H1 (cell line): ENCODE measurements at regions not wholly inside any gene's neighbourhood (a gene's known extent, or its start where the extent isn't known, plus 50 kb on each side); places are given as distances from the start of the nearest gene placed in this dataset.

Source experiments
- CTCF ChIA-PET: fragments of 300-600 bp; sonication (Branson Sonifier 250); formaldehyde crosslinking; loops from one replicate; lab custom pipeline; 2021; ENCODE audit not compliant: partially characterized antibody; lab: Charles Lee
- POLR2A ChIA-PET: fragments of 300-600 bp; sonication (Branson Sonifier 250); formaldehyde crosslinking; loops from one replicate; lab custom pipeline; 2021; ENCODE audit warnings: inconsistent platforms; ENCODE audit not compliant: partially characterized antibody; lab: Charles Lee
- DNase-seq, 2 experiments: peaks; one replicate each; pipeline versions ENCODE4 v3.0.0 to v3.0.0-alpha.2; 2010 to 2022; ENCODE audit warnings: low spot score in 2 of 2, low read depth in 1 of 2, mixed read lengths in 1 of 2
- FAIRE-seq: peaks from 2 replicates; lab custom pipeline; 2011; peaks lifted over from hg19 to GRCh38; lab: Jason Lieb, UNC
- H2AFZ ChIP-seq: 2 replicates; pipeline ENCODE4 v1.8.1; 2012; ENCODE audit warnings: low read length, inconsistent platforms
- H2AK5ac ChIP-seq: 2 replicates; pipeline ENCODE4 v1.6.1; 2013; ENCODE audit warnings: low read depth, low read length
- H2BK120ac ChIP-seq: replicated peaks from 2 replicates; pipeline ENCODE3; 2013; ENCODE audit warnings: low read depth, low read length, inconsistent platforms
- H2BK12ac ChIP-seq: 2 replicates; pipeline ENCODE4 v1.6.1; 2013; ENCODE audit warnings: low read depth, low read length
- H2BK15ac ChIP-seq: 2 replicates; pipeline ENCODE4 v1.6.1; 2013; ENCODE audit warnings: low read length
- H2BK20ac ChIP-seq: 2 replicates; pipeline ENCODE4 v1.6.1; 2013; ENCODE audit warnings: low read length
- H2BK5ac ChIP-seq: 2 replicates; pipeline ENCODE4 v1.6.1; 2013; ENCODE audit warnings: low read depth, low read length
- H3K14ac ChIP-seq: 2 replicates; pipeline ENCODE4 v1.6.1; 2013; ENCODE audit warnings: inconsistent platforms; ENCODE audit not compliant: insufficient read length
- H3K18ac ChIP-seq: 2 replicates; pipeline ENCODE4 v1.6.1; 2013; ENCODE audit warnings: low read length; ENCODE audit errors: extremely low read depth
- H3K23ac ChIP-seq: 2 replicates; pipeline ENCODE4 v1.6.1; 2013; ENCODE audit warnings: inconsistent platforms; ENCODE audit not compliant: insufficient read length
- H3K23me2 ChIP-seq: 2 replicates; pipeline ENCODE4 v1.6.1; 2013; ENCODE audit warnings: low read depth, low read length
- H3K27ac ChIP-seq: 2 replicates; pipeline ENCODE4 v1.6.1; 2011; ENCODE audit warnings: low read depth, low read length, inconsistent platforms
- H3K27me3 ChIP-seq, 4 experiments: replicated peaks in 1 of 4; 1 replicate in 1 of 4; 2 replicates in 3 of 4; pipeline versions ENCODE4 v1.6.1 to v1.8.1; 2011 to 2013; ENCODE audit warnings: low read length in 3 of 4, mild to moderate bottlenecking in 3 of 4, inconsistent platforms in 2 of 4, mixed read lengths in 2 of 4, moderate library complexity in 1 of 4; ENCODE audit not compliant: control insufficient read depth in 3 of 4, insufficient read depth in 3 of 4; ENCODE audit errors: extremely low read depth in 1 of 4
- H3K36me3 ChIP-seq, 4 experiments: 2 replicates each; pipeline versions ENCODE4 v1.6.1 to v1.8.1; 2011 to 2013; ENCODE audit warnings: mild to moderate bottlenecking in 4 of 4, low read length in 3 of 4, moderate library complexity in 2 of 4, control low read depth in 1 of 4, inconsistent platforms in 1 of 4; ENCODE audit not compliant: insufficient read depth in 4 of 4, control insufficient read depth in 2 of 4
- H3K4ac ChIP-seq: replicated peaks from 2 replicates; pipeline ENCODE3; 2013; ENCODE audit warnings: low read length, low read depth, mixed read lengths, inconsistent platforms; ENCODE audit not compliant: insufficient read length
- H3K4me1 ChIP-seq, 4 experiments: replicated peaks in 1 of 4; 1 replicate in 1 of 4; 2 replicates in 3 of 4; pipeline versions ENCODE4 v1.6.1 to v1.8.1; 2011 to 2013; ENCODE audit warnings: low read length in 3 of 4, inconsistent platforms in 2 of 4, mixed read lengths in 1 of 4; ENCODE audit not compliant: insufficient read depth in 4 of 4, control insufficient read depth in 3 of 4
- H3K4me2 ChIP-seq, 2 experiments: 2 replicates each; pipeline versions ENCODE4 v1.6.1 to v1.8.1; 2011 to 2013; ENCODE audit warnings: low read depth in 2 of 2, low read length in 2 of 2, control low read depth in 1 of 2, inconsistent platforms in 1 of 2, mild to moderate bottlenecking in 1 of 2; ENCODE audit not compliant: insufficient read depth in 1 of 2
- H3K4me3 ChIP-seq, 4 experiments: fragments of 200-600, 300-600 bp in 1 of 4; sonication (generic), shearing (Covaris generic), sonication (Bioruptor Twin) in 1 of 4; 2 replicates each; pipeline versions ENCODE4 v1.5.1 to v1.8.1; 2011 to 2016; ENCODE audit warnings: low read length in 4 of 4, low read depth in 3 of 4, control low read depth in 2 of 4, inconsistent platforms in 2 of 4, mild to moderate bottlenecking in 2 of 4, mixed read lengths in 1 of 4, moderate library complexity in 1 of 4; ENCODE audit not compliant: insufficient read depth in 2 of 4; ENCODE audit errors: extremely low read depth in 1 of 4
- H3K56ac ChIP-seq: replicated peaks from 2 replicates; pipeline ENCODE3; 2013; ENCODE audit warnings: low read depth, mild to moderate bottlenecking, mixed read lengths, low read length, inconsistent platforms; ENCODE audit not compliant: insufficient read length
- H3K79me1 ChIP-seq: 2 replicates; pipeline ENCODE4 v1.6.1; 2013; ENCODE audit warnings: low read depth, low read length, control low read depth
- H3K79me2 ChIP-seq, 2 experiments: 2 replicates each; pipeline versions ENCODE4 v1.6.1 to v1.8.1; 2012 to 2013; ENCODE audit warnings: low read length in 2 of 2, mild to moderate bottlenecking in 2 of 2, inconsistent platforms in 1 of 2; ENCODE audit not compliant: insufficient read depth in 2 of 2, control insufficient read depth in 1 of 2
- H3K9ac ChIP-seq, 4 experiments: replicated peaks in 1 of 4; 1 replicate in 1 of 4; 2 replicates in 3 of 4; pipeline versions ENCODE4 v1.6.1 to v1.8.1; 2011 to 2013; ENCODE audit warnings: low read depth in 3 of 4, low read length in 3 of 4, control low read depth in 2 of 4, mild to moderate bottlenecking in 2 of 4, moderate library complexity in 2 of 4, inconsistent platforms in 1 of 4; ENCODE audit errors: extremely low read depth in 1 of 4
- H3K9me3 ChIP-seq, 2 experiments: 2 replicates each; pipeline versions ENCODE4 v1.6.1 to v1.8.1; 2012 to 2013; ENCODE audit warnings: mild to moderate bottlenecking in 2 of 2, moderate library complexity in 2 of 2, control low read depth in 1 of 2, inconsistent platforms in 1 of 2, low read depth in 1 of 2, low read length in 1 of 2, mixed read lengths in 1 of 2; ENCODE audit not compliant: insufficient read depth in 2 of 2
- H4K20me1 ChIP-seq, 2 experiments: replicated peaks in 1 of 2; 2 replicates each; pipeline versions ENCODE3 to v1.8.1; 2011 to 2013; ENCODE audit warnings: inconsistent platforms in 2 of 2, low read length in 2 of 2, mild to moderate bottlenecking in 1 of 2; ENCODE audit not compliant: insufficient read depth in 2 of 2, control insufficient read depth in 1 of 2
- H4K5ac ChIP-seq: 2 replicates; pipeline ENCODE4 v1.6.1; 2013; ENCODE audit warnings: low read length, low read depth, mixed read lengths, inconsistent platforms; ENCODE audit not compliant: insufficient read length
- H4K8ac ChIP-seq: 2 replicates; pipeline ENCODE4 v1.8.0; 2013; ENCODE audit warnings: mild to moderate bottlenecking, moderate library complexity, low read length, inconsistent platforms; ENCODE audit not compliant: insufficient read depth; ENCODE audit errors: extremely low read depth
- H4K91ac ChIP-seq: replicated peaks from 2 replicates; pipeline ENCODE3; 2013; ENCODE audit warnings: low read length, mixed read lengths, inconsistent platforms; ENCODE audit not compliant: insufficient read length
- BRCA1 ChIP-seq: IDR thresholded peaks from 2 replicates; pipeline ENCODE4 v1.6.1; 2012; ENCODE audit warnings: low read depth, low read length, improper control_type of control experiment
- CHD1 ChIP-seq: IDR thresholded peaks from 2 replicates; pipeline ENCODE4 v1.6.1; 2012; ENCODE audit warnings: low read depth, low read length, improper control_type of control experiment
- FOSL1 ChIP-seq: IDR thresholded peaks from 2 replicates; pipeline ENCODE4 v1.6.1; 2011; ENCODE audit warnings: mild to moderate bottlenecking, low read depth, low read length, moderate library complexity; ENCODE audit not compliant: insufficient read depth
- MAFK ChIP-seq: IDR thresholded peaks from 2 replicates; pipeline ENCODE4 v1.6.1; 2012; ENCODE audit warnings: low read depth, mild to moderate bottlenecking, improper control_type of control experiment, low read length
- RXRA ChIP-seq: IDR thresholded peaks from 2 replicates; pipeline ENCODE4 v1.6.1; 2011; ENCODE audit warnings: low read depth, mild to moderate bottlenecking, low read length, moderate library complexity; ENCODE audit not compliant: insufficient read depth
- SP1 ChIP-seq: IDR thresholded peaks from 2 replicates; pipeline ENCODE4 v1.6.1; 2011; ENCODE audit warnings: low read depth, low read length
- WGBS, 2 experiments: shearing (Covaris generic) in 1 of 2; methylation state at CpG; one replicate each; pipeline versions ENCODE4 v1.1.6 to v1.1.7; 2013 to 2015; ENCODE audit warnings: low lambda C conversion rate in 2 of 2, mixed read lengths in 2 of 2, inconsistent platforms in 1 of 2, low coverage in 1 of 2, missing lambda C conversion rate in 1 of 2; ENCODE audit not compliant: insufficient replicate concordance in 2 of 2, insufficient coverage in 1 of 2, insufficient read length in 1 of 2; ENCODE audit errors: extremely low coverage in 1 of 2, missing lambda C conversion rate in 1 of 2; 5-methylcytosine and 5-hydroxymethylcytosine counted together
- TF ChIP-seq, protein P1 (sequence below), 3 experiments: IDR thresholded peaks; 1 replicate in 2 of 3; 2 replicates in 1 of 3; pipeline versions ENCODE4 v1.5.1 to v1.6.1; 2011; ENCODE audit warnings: low read length in 3 of 3, mild to moderate bottlenecking in 3 of 3, inconsistent platforms in 2 of 3, low read depth in 1 of 3, moderate library complexity in 1 of 3; ENCODE audit not compliant: insufficient read depth in 1 of 3; ENCODE audit errors: control extremely low read depth in 1 of 3

DNA sequence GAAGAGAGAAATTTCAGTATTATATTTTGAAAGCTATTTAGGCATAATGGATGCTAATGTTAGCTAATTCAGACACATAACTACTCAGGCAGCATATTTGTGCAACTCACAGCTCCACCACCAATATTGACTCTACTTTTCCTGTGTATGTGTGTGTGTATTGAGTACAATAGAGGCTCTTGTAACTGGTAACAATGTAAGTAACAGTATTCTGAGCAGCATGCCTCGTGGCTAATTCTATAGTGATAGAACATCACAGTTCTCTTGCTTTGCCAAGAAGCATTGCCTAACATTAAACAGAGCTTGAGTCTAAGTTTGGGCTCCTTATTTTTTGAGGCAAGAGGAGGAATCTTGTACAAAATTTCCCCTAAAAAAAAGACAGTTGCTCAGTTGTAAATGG, 98.6 kb upstream of the ARHGEF26 start:
- Histone ChIP-seq H3K79me2 (no peaks in the 10 kb centered on the region), H3K4me3 (no peak overlapping the region), H3K56ac (no peak overlapping the region), H4K5ac (no peak overlapping the region), H4K8ac (no peak overlapping the region), H2BK120ac (no peak overlapping the region), H3K36me3 (no peaks in the 10 kb centered on the region), H3K23ac (no peak overlapping the region), H3K4me1 (no peaks in the 10 kb centered on the region), H2BK20ac (no peak overlapping the region), H3K27ac (no peak overlapping the region), H3K27me3 (no peaks in the 10 kb centered on the region), H2BK15ac (no peak overlapping the region), H4K91ac (no peak overlapping the region), H3K23me2 (no peaks in the 10 kb centered on the region), H2BK5ac (no peak overlapping the region), H3K4me2 (no peak overlapping the region), H3K9ac (no peak overlapping the region), H3K4ac (no peak overlapping the region), H4K20me1 (no peaks in the 10 kb centered on the region), H3K79me1 (no peaks in the 10 kb centered on the region), H2AK5ac (no peak overlapping the region), H2BK12ac (no peak overlapping the region), H3K18ac (no peak overlapping the region), H2AFZ (no peak overlapping the region), H3K14ac (no peak overlapping the region), H3K9me3 (no peaks in the 10 kb centered on the region)
- no peak for DNase-seq
- ChIA-PET CTCF (no interaction called here), POLR2A (no interaction called here)
- 86% methylated on average over 1 of the region's 1 CpG; no CpG with 5 or more reads in 1 of the 2 experiments for WGBS, 2 experiments
- FAIRE-seq: no peak
- TF ChIP-seq BRCA1 (no peak), RXRA (no peak), FOSL1 (no peak), SP1 (no peak), CHD1 (no peak), MAFK (no peak)
- TF ChIP-seq, protein P1, sequence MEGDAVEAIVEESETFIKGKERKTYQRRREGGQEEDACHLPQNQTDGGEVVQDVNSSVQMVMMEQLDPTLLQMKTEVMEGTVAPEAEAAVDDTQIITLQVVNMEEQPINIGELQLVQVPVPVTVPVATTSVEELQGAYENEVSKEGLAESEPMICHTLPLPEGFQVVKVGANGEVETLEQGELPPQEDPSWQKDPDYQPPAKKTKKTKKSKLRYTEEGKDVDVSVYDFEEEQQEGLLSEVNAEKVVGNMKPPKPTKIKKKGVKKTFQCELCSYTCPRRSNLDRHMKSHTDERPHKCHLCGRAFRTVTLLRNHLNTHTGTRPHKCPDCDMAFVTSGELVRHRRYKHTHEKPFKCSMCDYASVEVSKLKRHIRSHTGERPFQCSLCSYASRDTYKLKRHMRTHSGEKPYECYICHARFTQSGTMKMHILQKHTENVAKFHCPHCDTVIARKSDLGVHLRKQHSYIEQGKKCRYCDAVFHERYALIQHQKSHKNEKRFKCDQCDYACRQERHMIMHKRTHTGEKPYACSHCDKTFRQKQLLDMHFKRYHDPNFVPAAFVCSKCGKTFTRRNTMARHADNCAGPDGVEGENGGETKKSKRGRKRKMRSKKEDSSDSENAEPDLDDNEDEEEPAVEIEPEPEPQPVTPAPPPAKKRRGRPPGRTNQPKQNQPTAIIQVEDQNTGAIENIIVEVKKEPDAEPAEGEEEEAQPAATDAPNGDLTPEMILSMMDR (IDR thresholded peaks at IDR 0.05; ENCODE audit: control extremely low read depth in 1 of 3, insufficient read depth in 1 of 3, low read depth in 1 of 3, low read length in 3 of 3): no peak
